ENCODE measurements at regions not wholly inside any gene's neighbourhood (a gene's known extent, or its start where the extent isn't known, plus 50 kb on each side); places are given as distances from the start of the nearest gene placed in this dataset.

GRCh38 chr11:104688731-104689130 is 209.5 kb downstream of the CASP12 start:
- TF ChIP-seq EZH2 (optimal IDR thresholded peaks at IDR 0.05; ENCODE audit: low read depth, low read length) (no peak), CTCF (IDR thresholded peaks at IDR 0.05; ENCODE audit: low read length) (no peak)
